Duodenal mucosa (tissue), 2 donors: ENCODE measurements at regions not wholly inside any gene's neighbourhood (a gene's known extent, or its start where the extent isn't known, plus 50 kb on each side); places are given as distances from the start of the nearest gene placed in this dataset.
A peak's percentile ranks its signal among the peaks of the same experiment; 100 is the strongest.

ENCODE experiments used
- H3K27ac ChIP-seq: one replicate; pipeline ENCODE4 v1.7.0; 2013; ENCODE audit warnings: low read depth, low read length
- H3K27me3 ChIP-seq, 2 donors: one replicate each; pipeline ENCODE4 v1.7.0; 2013; ENCODE audit warnings: low read length in 2 of 2, control low read depth in 1 of 2; ENCODE audit not compliant: insufficient read depth in 2 of 2, control insufficient read depth in 1 of 2
- H3K36me3 ChIP-seq, 2 donors: one replicate each; pipeline ENCODE4 v1.7.0; 2013; ENCODE audit warnings: low read length in 2 of 2, control low read depth in 1 of 2; ENCODE audit not compliant: insufficient read depth in 2 of 2, control insufficient read depth in 1 of 2
- H3K4me1 ChIP-seq, 2 donors: one replicate each; pipeline ENCODE4 v1.7.0; 2013; ENCODE audit warnings: low read length in 2 of 2, control low read depth in 1 of 2; ENCODE audit not compliant: insufficient read depth in 2 of 2, control insufficient read depth in 1 of 2
- H3K4me3 ChIP-seq, 2 donors: one replicate each; pipeline ENCODE4 v1.7.0; 2013; ENCODE audit warnings: low read length in 2 of 2, low read depth in 1 of 2
- H3K9ac ChIP-seq, 2 donors: one replicate each; pipeline ENCODE4 v1.7.0; 2013; ENCODE audit warnings: low read length in 2 of 2, low read depth in 1 of 2
- H3K9me3 ChIP-seq, 2 donors: one replicate each; pipeline ENCODE4 v1.7.0; 2013; ENCODE audit warnings: low read length in 2 of 2, control low read depth in 1 of 2; ENCODE audit not compliant: control insufficient read depth in 1 of 2

DNA sequence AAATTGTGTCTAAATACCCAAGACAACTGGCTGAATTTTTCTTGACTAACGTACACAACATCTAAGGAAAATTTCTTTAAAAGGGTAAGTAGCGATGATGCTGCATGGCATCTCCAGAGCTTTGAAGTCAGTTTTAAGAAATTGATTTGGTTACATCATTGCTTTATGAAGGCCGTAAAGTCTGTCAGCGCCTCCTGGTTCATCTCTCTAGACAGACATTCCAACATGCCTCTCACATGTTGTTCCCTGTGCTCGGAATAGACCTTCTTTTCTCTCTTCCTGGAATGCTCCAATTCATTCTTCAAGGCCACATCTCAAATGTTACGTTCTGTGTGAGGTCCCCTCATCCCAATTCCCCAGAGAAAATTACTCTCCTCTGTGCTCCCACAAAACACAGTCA, 108.7 kb upstream of the SSBP2 start:
- H3K4me1 ChIP-seq = no peaks in the 10 kb centered on the region
- no peak overlapping the region for H3K9ac ChIP-seq
- H3K27ac ChIP-seq = no peak overlapping the region
- no peaks in the 10 kb centered on the region for H3K36me3 ChIP-seq
- H3K27me3 ChIP-seq = no peaks in the 10 kb centered on the region
- no peak overlapping the region for H3K4me3 ChIP-seq
- H3K9me3 ChIP-seq = no peaks in the 10 kb centered on the region

DNA sequence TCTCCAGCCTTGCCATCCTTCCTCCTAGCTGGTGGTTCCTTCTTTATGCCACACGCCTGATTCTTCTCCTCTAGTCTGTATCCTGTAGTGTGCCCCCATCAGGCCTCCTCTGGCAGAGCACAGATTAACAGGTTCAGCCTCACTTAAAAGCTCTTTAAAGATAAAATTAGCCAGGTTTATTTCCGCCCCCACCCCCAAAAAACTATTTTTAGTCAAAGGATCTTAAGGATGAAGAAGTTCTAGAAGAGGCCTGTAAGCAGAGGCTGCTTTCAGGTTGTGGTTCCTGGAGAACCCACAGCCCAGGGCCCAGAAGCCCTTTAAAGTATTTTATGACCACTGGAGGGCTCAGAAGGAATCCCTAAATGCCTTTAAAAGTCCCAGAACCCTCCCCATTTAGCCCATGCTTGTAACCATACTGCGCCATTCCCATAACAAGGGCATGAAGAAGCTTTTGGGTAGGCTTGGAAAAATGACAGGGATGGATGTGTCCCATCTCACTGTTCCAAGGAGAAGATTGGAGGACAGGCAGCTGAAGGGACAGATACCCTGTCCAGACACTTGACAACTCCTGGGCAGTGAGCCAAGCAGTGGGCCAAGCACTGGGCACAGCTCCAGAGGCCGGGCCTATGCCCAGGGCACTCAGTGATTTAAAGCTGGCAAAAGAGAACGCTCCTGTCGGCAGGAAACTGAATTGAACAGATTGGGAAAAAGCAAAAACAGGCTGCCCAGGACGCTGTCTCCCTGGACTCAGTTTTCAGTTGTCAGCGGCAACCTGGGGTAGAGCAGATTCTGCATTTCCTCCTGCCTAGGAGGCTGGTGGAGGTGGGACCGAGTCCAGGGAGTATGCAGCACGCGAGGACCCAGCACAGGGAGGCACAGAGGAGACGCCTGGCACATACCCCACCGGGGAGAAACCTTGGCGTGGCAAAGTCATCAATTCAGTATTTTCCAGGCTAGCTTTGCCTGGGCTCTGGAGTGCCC, 106.3 kb upstream of the SSBP2 start:
- H3K36me3 ChIP-seq = no peaks in the 10 kb centered on the region
- no peak overlapping the region for H3K4me3 ChIP-seq
- H3K9ac ChIP-seq = no peak overlapping the region

DNA sequence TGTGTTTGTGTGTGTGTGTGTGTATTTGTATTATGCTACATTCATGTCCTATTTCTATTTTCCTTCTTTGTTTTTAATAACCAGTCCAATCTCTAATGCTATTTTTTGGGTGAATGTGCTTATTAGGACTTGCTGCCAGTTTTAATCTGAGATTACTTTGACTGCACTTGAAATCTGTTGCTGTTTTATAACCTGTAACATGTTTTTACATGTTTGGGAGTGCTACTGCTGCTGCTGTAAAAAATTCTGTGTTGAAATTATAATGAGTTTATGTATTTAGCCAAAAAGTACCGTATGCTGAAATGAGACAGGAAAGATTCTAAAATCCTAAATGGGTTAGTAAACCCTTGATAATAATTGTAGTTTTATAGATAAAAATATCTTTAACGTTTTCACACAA, 104.7 kb upstream of the SSBP2 start:
- H3K4me1 ChIP-seq = peaks cover 8 to 14% of the 10 kb centered on the region in 2 donors
- no peak overlapping the region for H3K27ac ChIP-seq
- H3K9me3 ChIP-seq = no peaks in the 10 kb centered on the region
- no peak overlapping the region for H3K9ac ChIP-seq
- no peaks in the 10 kb centered on the region for H3K27me3 ChIP-seq
- no peaks in the 10 kb centered on the region for H3K36me3 ChIP-seq
- no peak overlapping the region for H3K4me3 ChIP-seq

More for the DNA sequence above, 106.3 kb upstream of the SSBP2 start:
- H3K9me3 ChIP-seq = no peaks in the 10 kb centered on the region
- peaks cover 0 to 4% of the 10 kb centered on the region in 2 donors for H3K4me1 ChIP-seq
- no peak overlapping the region for H3K27ac ChIP-seq
- H3K27me3 ChIP-seq = no peaks in the 10 kb centered on the region

DNA sequence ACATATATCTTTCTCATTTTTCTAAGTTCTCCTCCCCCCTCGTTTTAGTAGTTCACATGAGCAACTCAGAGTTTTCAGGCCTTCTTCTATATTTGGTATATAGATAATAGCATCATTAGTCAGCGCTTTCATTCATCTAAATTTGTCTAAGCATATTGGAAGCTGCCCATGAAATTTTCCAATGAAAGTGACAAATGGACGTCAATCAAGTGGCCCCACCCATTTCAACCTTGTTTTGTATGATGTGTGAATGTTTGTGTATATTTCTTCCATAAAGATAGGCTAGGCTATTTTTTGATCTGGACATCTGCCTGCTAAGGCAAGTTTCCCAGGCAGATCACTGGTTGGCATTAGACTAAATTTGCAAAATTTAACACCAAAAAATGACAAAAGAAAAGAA, 104.0 kb upstream of the SSBP2 start:
- no peak overlapping the region for H3K4me3 ChIP-seq
- H3K36me3 ChIP-seq = no peaks in the 10 kb centered on the region
- no peak overlapping the region for H3K27ac ChIP-seq
- H3K27me3 ChIP-seq = no peaks in the 10 kb centered on the region
- H3K9ac ChIP-seq = no peak overlapping the region
- H3K4me1 ChIP-seq = peaks cover 15 to 21% of the 10 kb centered on the region in 2 donors
- no peaks in the 10 kb centered on the region for H3K9me3 ChIP-seq

DNA sequence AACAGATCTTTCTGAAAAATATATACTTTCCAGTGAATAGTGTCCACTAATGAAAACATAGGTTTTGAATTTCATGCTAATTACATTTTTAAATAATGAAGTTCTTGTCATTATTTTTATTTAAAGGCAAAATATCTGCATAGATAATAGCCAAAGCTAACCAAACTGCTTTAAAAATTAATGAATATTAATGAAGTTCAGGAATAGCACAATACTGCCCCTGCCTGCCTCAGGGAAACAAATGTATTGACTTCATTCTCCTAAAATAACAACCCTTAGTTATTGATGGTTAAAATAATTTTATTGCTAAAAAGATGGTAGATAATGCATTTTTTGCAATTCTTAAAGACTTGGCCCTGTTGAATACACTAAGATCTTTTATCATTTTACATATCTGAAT, 103.6 kb upstream of the SSBP2 start:
- Histone ChIP-seq H3K4me1 (peaks cover 19 to 23% of the 10 kb centered on the region in 2 donors), H3K27ac (no peak overlapping the region), H3K9ac (no peak overlapping the region), H3K4me3 (no peak overlapping the region), H3K9me3 (no peaks in the 10 kb centered on the region), H3K27me3 (no peaks in the 10 kb centered on the region), H3K36me3 (no peaks in the 10 kb centered on the region)

DNA sequence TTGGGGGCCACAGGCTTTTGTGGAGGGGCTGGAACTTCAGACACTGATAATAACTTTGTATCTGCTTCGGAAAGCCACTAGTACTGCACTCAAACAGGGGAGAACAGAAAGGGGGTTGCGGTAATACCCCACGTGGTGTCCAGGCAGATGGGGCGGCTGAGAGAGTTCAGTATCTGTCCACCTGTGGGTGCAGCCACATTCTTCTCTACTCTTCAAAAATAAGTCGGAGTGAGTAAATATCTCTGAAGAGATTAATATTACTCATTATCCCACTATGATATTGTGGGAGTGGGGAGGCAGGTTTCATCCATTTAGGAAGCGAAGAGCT, 102.1 kb upstream of the SSBP2 start:
- H3K27me3 ChIP-seq = no peaks in the 10 kb centered on the region
- no peaks in the 10 kb centered on the region for H3K9me3 ChIP-seq
- peak overlapping the region; percentile 62 to 74 for H3K4me3 ChIP-seq
- H3K9ac ChIP-seq = no peak overlapping the region
- H3K36me3 ChIP-seq = no peaks in the 10 kb centered on the region
- peaks cover 23 to 25% of the 10 kb centered on the region in 2 donors for H3K4me1 ChIP-seq
- H3K27ac ChIP-seq = no peak overlapping the region

DNA sequence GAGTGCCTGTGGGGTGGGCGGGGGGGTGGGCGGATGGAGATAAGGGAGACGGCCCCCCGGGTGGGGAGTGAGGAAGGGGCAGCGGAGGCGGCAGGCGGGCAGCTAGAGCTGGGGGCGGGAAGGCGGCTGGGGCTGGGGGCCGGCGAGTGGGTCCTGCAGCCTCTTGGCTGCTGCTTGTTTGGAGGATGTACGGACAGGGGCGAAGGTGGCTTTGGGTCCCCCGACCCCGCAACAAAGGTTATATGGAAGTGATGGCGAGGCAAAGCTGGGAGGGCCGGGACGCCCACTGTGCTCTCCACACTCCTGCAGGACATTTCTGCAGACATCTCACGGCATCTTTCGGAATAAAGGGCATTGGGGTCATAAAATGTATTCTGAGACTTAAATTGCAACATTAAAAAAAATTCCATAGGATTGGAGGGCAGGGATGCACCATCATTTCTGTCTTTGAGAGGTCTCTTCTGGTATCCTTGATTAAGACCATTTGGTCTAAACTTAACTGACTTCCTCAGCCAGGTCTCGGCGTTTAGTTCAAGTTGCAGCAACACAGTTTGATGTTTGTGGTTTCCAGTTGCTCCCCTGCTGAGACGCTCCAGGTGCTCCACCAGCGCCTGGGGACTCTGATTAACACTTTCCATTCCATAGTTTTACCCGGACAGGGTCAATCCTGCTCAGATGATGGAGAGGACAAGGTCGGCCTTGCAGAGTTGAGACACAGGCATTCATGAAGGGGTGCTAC, 101.6 kb upstream of the SSBP2 start:
- peak overlapping the region; percentile 62 to 74 for H3K4me3 ChIP-seq
- H3K9ac ChIP-seq = peak overlapping the region in 1 of 2 donors; percentile 33
- peaks cover 23 to 25% of the 10 kb centered on the region in 2 donors for H3K4me1 ChIP-seq
- no peaks in the 10 kb centered on the region for H3K9me3 ChIP-seq
- H3K27me3 ChIP-seq = no peaks in the 10 kb centered on the region
- no peak overlapping the region for H3K27ac ChIP-seq
- H3K36me3 ChIP-seq = no peaks in the 10 kb centered on the region

DNA sequence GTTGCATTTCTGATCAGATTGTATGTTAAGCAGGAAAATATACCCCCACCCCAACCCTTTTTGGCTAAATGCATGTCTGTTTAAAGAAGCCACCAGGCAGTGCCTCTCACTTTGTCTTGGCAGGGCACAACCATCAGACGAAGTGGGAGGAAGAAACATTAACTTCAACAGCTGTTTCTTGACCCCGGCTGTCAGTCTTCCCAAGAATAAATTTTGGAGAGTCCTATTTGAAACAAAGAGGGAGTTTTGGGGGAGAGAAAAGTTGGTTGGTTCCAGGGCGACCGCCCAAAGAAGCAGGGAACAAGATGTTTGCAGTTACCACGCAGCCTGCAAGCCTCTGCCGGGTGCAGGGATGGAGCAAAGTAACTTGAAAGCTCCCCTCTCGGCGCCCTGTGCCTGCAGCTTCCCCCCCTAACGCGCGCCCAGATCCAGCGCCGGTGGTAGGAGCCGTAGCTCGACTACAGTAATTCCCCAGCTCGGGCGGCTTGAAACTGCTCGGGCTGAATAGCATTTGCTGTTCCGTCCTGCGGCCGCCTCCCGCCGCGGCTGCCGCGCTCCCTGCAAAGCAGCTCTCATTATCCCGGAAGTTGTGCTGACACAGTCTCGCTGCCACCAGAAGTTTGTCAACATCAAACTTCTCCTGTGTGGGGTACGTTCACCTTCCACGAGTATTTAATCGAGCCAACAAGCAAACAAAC, 100.7 kb upstream of the SSBP2 start:
- Histone ChIP-seq H3K4me1 (peaks cover 23 to 25% of the 10 kb centered on the region in 2 donors), H3K36me3 (no peaks in the 10 kb centered on the region), H3K9me3 (no peaks in the 10 kb centered on the region), H3K4me3 (peak overlapping the region; percentile 74 to 75), H3K27ac (peak overlapping the region; percentile 74), H3K9ac (peak overlapping the region; percentile 55 to 58), H3K27me3 (no peaks in the 10 kb centered on the region)

DNA sequence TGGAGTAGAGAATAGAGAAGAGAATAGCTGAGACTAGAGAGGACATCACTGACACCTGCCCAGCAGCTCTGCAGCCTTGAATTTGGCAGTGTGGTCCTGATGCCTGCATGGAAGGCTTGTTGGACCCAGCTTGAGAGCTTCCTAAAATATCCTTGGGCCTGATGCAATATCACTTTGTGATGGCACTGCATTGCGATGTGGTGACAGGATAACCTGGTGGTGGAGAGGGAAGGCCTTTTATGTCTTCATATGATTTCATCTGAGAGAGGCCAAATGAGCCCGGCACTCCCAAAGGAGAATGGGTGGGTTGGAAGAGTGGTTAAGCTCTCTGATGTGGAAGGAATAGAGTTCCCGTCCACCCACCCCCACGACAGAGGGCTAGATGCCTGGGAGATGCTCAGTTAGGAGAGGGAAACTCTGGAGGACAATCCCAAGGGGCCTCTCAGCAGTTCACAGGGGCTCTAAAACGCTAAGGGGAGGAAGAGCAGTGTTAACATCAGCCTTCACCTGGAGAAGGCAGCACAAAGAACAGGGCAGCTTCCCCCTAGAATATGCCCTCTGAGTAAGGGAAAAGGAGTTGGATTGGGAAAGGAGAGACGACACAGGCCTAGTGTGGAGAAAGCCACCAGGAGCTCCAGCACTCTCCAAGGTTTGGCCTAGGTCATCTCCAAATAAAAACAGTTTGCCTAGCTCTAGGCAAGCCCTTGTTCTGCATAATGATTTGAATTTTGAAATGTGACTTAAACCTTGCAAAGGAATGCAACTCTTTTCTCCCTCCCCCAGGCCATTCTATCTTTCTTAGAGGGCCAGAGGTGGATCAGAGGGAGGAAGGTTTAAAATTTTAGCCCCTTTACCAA, 99.8 kb upstream of the SSBP2 start:
- Histone ChIP-seq H3K4me3 (peak overlapping the region; percentile 74 to 75), H3K4me1 (peaks cover 23 to 25% of the 10 kb centered on the region in 2 donors), H3K27ac (no peak overlapping the region), H3K27me3 (no peaks in the 10 kb centered on the region), H3K9me3 (no peaks in the 10 kb centered on the region), H3K36me3 (no peaks in the 10 kb centered on the region), H3K9ac (peak overlapping the region; percentile 55 to 58)
